GM18520 (cell line): ENCODE measurements at regions not wholly inside any gene's neighbourhood (a gene's known extent, or its start where the extent isn't known, plus 50 kb on each side); places are given as distances from the start of the nearest gene placed in this dataset.

Experiments
- ATAC-seq: cut with Tn5 transposase; IDR thresholded peaks from one replicate; pipeline ENCODE4 v1.9.1; 2021; ENCODE audit not compliant: unreplicated experiment

DNA sequence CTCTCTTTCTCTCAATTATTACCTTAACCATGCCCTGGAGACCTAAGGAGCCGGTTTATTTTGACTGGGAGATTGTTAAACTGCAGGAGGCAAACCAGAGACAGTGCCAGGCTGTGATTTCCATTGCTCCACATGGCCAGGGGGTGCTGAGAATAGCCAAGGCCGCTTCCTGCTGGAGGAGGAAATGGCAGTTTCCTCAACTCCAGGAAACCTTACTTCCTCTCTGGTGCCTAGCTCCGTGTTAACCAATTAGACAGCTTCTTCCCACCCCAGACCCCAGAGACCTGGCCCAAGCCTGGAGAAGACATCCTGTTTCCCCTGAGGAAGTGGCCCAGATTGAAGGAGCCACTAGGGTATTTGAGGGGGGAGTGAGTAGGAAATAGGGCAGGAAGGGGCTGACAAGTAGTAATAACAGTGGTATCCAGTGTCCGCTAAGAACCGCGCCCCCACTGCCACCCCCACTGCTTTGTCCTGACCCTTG, 161.2 kb downstream of the PLPP3 start:
- no peak for ATAC-seq

DNA sequence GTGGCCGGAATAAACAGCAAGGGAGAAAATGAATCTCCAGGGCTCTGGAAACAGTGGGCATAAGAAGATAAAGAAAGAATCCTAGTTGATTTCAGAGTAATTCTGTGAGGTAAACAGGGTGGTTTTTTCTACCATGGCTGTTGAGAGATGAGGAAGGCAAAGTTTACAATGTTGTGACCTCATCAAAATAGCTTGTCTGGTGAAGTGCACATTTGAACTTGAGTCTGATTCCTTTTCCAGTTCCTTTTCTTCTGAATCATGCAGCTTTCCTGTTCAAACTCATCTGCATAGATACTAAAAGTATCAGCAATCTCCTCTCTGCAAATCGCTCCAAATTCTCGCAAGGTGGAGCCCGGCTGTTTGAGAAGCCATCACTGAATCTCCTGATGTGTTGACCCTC, 161.7 kb downstream of the PLPP3 start:
- ATAC-seq = no peak

- ATAC-seq = no peak
Measured at GRCh38 chr1:56416495-56416894, 162.9 kb downstream of the PLPP3 start.

DNA sequence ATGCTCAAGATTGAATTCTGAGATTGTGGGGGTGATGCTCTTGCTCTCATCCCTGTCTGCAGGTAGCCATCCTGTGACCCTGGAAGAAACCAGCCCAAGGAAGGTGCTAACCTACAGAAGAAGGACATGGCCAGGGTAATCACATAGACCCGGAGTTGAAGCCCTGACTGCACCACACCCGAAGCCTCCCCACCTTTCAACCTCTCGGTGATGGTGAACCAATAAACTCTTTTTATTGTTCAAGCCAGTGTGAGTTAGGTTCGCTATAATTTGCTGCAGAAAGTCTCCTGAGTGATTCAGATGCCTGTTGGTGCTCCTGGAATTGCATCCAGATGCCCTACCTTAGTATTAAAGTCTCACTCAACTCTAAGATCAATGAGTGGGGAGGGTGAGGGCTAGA, 163.6 kb downstream of the PLPP3 start:
- ATAC-seq = no peak

GRCh38 chr1:56415258-56415657, 164.1 kb downstream of the PLPP3 start:
- no peak for ATAC-seq

- no peak for ATAC-seq
Measured at GRCh38 chr1:56414728-56415224, 164.6 kb downstream of the PLPP3 start.

GRCh38 chr1:56413671-56414199, 165.6 kb downstream of the PLPP3 start:
- no peak for ATAC-seq

GRCh38 chr1:56411484-56412180, 167.7 kb downstream of the PLPP3 start:
- ATAC-seq = no peak

- no peak for ATAC-seq
Measured at GRCh38 chr1:56411021-56411420, 168.3 kb downstream of the PLPP3 start.

DNA sequence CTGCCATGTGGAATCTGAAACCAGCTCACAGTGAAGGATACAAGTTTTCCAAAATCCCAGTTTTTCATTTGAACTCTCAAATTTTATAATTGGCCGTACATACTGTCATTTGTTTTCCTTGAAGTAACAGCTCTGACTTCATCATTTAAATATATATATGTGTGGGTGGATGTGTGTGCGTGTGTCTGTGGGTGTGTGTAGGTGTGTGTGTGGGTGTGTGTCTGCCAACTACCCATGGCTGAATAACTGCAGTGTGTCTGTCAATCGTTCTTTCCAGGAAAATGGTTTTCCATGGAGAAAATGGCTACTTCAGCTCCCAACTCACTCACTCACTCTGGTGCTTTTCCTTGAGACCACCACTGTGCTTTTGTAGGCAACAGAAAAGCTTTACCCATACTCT, 169.0 kb downstream of the PLPP3 start:
- no peak for ATAC-seq

GRCh38 chr1:56409112-56409691, 170.2 kb downstream of the PLPP3 start:
- no peak for ATAC-seq

- ATAC-seq = no peak
Measured at GRCh38 chr1:56406821-56407220, 172.5 kb downstream of the PLPP3 start.

DNA sequence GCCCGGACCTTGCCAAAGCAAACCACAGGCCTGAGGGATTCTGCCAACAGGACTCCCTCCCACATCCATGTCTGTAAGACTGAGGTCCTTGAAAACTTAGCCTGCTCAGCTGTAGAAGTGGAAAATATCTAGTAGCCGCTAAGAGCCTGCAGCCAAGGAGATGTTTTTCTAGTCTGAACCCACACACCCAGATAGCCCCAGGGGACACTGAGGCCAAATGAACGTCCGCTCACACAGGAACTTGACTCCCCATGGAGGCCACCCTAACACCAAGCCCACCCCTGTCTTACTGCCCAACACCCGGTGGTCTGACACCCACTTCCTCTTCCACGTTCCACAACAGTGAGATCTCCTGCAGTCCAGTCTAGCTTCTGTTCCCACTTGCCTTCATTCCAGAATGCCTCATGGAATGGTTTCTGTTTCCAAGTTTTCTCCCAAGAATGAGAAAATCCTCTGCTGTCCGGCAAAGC, 174.8 kb downstream of the PLPP3 start:
- no peak for ATAC-seq

DNA sequence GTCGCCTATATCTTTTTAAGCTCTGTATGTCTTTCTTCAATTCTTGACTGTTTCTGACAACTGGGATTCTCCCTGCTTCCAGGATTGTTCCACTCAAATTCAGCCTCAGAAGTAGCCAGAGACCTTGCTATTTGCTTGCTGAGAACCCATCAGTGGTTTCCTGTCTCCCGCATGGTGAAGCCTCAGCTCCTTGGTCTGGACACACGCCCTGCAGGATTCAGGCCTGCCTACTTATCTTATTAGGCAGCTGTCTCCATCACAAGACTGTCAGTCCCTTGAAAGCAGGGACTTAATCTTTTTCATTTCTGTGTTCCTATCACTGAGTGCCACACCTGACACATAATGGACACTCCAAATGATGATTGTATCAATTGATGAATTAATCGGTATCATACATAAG, 175.3 kb downstream of the PLPP3 start:
- no peak for ATAC-seq

DNA sequence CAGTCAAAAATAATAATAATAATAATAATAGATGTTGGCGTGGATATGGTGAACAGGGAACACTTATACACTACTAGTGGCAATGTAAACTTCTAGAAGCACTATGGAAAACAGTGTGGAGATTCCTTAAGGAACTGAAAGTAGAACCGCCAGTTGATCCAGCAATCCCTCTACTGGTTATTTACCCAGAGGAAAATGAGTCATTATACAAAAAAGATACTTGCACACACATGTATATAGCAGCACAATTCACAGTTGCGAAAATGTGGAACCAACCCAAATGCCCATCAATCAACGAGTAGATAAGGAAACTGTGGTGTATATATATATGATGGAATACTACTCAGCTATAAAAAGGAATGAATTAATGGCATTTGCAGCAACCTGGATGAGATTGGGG, 176.0 kb downstream of the PLPP3 start:
- ATAC-seq = no peak

- ATAC-seq = no peak
Measured at GRCh38 chr1:56401191-56401590, 178.2 kb downstream of the PLPP3 start.

- ATAC-seq = no peak
Measured at GRCh38 chr1:56400526-56400925, 178.8 kb downstream of the PLPP3 start.

GRCh38 chr1:56399795-56400194, 179.6 kb downstream of the PLPP3 start:
- no peak for ATAC-seq

- ATAC-seq = no peak
Measured at GRCh38 chr1:56399326-56399725, 180.0 kb downstream of the PLPP3 start.

DNA sequence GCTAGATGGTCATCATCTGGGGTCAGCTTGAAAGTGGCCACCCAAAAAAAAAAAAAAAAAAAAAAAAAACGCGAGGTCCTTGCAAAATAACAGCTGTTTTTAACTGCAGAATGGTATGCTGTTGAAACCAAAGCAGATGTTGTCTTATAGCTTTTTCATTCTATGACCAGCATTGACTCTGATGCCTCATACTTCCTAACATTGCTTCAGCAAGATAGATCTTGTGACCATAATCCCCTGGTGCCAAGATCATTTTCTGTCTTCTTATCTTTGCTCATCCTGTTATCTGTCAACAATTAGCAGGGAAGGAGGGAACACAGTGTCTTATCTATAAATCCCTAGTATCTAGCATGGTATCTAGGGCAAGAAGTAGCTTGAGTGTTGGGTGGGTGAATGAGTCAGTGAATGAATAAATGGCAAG, 181.5 kb downstream of the PLPP3 start:
- ATAC-seq = no peak

DNA sequence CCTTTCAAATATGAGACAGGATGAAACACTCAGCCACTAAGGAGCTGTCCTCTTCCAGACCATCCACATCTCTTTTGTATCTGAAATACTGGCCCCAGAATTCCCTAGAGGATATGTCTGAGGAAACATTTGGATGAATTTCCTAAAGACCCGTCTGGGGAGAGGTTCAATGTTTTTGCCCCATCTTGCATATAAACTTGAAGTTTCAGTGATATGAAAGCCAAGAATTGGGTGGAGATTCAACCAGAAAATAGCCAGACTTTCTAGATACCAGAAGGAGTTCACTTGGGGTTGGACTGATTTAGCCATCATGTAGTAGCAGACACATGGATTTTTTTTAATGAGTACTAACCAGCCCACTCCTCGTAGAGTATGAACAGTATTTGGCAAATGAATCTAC, 182.0 kb downstream of the PLPP3 start:
- no peak for ATAC-seq

DNA sequence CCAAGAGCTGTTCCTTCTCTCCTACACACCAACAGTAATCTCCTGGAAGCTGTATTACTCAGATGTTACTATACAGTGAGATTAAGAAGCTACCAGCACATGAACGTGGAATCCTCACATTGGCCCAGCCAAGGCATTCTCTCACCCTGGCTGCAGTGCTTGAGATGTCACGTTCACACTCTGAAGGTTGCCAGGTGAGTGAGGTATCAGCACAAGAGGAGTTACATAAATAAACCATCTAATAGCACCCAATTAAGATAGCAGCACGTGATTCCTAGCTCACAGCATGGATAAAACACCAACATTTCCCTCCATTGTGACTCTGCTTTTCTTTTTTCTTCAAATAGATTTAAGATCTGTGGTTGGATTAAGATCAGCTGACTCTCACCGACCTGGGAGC, 182.8 kb downstream of the PLPP3 start:
- no peak for ATAC-seq
